Stimulated activated CD8-positive, alpha-beta memory T cell treated with anti-CD3 and anti-CD28 coated beads, Interleukin-12 subunit alpha, Interleukin-12 subunit beta, amount 100 ng/mL, for 4 hours (primary cell): ENCODE measurements at regions not wholly inside any gene's neighbourhood (a gene's known extent, or its start where the extent isn't known, plus 50 kb on each side); places are given as distances from the start of the nearest gene placed in this dataset.

Experiments used
- DNase-seq: peaks from one replicate; pipeline ENCODE4 v3.0.0-alpha.2; 2020; ENCODE audit warnings: low read depth

DNA sequence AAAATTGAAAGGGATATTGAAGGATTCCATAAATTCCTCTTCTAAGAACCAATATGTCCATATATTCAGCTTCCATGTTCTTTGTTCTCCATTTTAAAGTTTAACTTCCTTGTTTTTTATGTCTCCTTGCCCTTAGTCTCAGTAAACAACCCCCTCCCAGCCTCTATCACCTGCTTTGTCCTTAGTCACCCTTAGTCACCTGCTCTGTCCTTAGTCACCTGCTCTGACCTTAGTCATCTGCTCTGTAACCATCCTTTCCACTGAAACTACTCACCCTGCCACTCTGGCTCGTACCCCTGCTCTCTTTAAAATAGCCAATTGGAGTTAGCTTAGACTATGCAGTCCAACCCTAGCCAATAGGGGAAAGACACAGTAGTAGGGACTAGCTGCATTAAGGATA, 136.2 kb upstream of the TMEM106B start:
- DNase-seq = no peak

DNA sequence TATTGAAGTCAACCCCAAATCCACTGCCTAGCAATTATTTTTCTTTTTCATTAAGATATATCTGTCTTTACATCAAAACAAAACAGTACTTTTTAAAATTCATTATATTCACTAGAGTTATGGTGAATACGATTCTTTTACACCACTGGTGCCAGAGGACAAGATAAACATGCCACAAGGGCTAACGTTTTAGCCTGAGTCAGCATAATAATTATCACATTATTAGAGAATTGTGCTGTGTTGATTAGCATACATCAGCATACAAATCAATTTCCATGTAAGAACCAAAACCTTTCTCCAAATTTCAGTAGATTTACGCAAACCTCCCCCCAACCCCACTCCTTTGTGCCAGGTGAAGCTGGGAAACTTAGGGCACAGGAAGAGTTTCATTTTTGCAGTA, 131.1 kb upstream of the TMEM106B start:
- DNase-seq = no peak

DNA sequence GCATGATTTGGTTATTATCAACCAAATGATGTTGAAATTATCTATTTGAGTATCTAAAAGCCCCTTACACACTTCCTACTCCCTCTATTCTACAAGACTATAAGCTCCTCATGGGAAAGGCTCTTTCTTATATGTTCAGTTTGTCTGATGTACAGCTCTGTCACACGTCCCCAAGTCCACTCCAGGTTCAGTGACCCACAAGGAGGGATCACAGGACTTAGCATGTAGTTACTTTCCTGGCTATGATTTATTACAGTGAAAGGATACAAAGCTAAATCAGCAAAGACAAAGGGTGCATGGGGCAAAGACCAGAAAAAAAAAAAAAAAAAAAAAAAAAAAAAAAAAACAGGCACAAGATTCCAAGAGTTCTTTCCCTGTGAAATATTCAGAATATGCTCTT, 125.6 kb upstream of the TMEM106B start:
- DNase-seq = no peak

DNA sequence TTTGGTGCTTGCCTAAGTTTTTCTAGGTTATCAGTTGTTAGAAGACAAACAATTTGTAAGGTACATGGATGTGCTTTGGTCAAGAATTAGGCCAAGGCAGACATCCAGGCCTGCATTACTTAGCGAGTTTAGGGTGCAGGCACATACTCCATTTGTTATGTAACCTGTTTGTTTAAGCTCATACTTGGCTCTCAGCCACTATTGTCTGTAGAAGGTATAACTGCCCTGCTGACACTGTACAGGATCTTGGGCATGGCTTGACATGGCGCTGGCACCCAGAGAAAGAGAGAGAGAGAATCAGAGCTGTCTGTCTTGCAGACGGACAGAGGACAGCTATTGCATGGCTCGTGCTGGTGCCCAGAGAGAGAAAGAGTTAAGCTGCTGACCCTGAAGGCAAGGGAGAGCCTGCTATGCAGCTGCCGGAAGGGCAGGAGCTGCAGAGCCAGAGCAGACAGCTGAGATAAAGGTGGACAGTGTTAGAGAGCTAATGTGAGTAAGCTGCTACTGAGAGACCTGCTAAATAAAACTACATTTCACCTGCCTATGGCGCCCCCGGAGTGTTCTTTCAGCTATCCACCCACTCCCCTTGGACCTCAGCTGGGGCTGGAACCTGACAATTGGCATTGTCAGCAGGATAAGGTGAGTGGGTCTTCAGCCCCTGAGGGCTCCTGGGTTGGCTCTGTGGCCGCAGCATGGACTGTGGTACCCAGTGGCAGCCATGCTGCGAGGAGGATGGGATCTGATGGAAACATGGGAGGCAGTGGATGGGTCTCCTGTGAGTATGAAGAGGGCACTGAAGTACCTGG, 120.9 kb upstream of the TMEM106B start:
- DNase-seq = no peak

DNA sequence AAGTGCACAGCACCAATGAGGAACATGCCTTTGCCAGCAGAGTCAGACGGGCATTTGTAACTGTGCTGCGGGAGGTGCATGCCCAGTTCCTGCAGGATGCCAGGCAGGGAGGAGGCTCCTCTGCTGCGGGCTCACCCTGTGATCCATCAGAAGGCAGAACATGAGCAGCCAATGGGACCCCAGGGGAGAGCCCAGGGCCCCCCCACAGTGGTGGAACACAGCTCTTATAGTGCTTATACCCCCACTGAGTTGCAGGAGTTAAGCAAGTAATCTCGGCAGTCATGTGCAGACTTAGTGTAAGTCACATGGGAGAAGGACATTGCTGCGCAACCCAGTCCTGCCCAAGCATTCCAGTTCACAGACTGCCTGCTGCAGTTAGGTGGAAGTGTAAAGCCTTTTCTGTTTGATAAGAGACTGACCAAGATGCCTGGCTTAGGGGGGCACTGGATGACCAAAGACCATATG, 120.3 kb upstream of the TMEM106B start:
- DNase-seq = no peak

DNA sequence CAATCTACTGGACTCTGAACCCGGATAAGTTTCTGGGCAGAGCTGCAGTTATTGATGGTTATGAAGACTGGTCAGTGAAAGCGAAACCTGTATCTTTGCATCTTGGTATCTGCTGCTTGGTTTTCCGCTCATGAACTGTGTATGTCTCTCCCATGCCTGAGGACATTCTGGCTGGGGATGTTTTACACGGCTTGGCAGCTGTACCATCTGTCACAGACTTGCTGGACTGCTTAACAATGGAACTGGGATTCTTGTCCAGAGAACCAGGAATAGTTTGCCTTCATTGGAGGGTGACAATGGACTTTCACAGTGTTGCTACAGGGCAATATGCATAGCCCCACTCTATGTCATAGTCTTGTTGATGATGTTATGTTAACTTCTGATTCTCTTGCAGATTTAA, 119.9 kb upstream of the TMEM106B start:
- DNase-seq = no peak

DNA sequence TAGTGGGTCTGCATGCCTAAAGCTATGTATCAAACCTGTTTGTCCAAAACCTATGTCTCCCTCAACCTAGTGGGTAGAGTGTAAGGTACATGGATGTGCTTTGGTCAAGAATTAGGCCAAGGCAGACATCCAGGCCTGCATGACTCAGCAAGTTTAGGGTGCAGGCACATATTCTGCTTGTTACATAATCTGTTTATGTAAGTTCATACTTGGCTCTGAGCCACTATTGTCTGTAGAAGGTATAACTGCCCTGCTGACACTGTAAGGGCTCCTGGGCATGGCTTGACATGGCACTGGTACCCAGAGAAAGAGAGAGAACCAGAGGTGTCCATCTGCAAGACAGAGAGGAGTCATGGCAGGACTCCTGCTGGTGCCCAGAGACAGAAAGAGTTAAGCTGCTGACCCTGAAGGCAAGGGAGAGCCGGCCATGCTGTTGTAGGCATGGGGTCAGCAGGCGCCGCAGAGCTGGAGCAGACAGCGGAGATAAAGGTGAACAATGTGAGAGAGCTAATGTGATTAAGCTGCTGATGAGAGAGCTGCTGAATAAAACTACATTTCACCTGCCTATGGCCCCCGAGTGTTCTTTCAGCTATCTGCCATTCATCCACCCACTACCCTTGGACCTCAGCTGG, 118.5 kb upstream of the TMEM106B start:
- DNase-seq = no peak

DNA sequence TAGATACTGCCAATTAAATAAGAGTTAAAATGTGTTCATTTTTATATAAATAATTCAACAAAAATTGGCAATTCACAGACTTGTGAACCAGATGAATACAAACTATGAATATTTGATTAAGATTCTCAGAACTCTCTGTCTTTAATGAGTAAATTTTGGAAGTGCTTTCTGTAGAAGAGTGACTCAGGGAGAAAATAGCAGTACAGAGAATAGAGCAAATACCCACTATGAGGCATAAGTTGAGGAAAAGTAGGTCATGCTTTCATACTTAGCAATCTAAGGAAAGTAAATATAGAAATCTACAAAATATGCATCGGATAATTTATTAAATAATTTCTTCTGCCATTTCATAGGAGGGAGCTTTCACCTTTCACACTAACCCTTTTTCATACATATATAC, 117.7 kb upstream of the TMEM106B start:
- no peak for DNase-seq

DNA sequence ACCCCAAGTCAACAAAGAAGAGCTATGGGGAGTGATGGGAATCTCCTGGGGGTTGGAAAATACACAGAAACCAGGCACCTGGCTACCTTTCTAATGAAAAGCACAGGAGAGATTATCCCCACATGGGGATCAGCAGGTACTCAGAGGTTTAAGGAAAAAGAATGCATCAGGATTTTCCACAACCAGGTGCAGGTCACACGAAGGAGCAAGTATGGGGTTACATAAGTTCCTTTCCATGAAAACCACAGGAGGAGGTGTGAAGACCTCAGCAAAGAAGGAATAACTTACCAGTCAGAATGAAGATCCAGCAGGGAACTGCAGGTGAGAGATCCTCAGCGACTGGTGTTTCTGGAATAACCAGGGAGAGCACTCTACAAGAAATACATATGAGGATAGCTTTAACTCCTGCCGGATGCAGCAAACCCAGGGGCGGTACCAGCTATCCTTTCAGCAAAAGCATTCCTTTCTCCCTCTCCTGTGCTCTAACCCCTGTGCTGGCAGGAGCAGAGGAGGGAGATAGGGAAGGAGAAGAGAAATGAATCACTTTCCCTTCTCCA, 116.7 kb upstream of the TMEM106B start:
- DNase-seq = no peak

DNA sequence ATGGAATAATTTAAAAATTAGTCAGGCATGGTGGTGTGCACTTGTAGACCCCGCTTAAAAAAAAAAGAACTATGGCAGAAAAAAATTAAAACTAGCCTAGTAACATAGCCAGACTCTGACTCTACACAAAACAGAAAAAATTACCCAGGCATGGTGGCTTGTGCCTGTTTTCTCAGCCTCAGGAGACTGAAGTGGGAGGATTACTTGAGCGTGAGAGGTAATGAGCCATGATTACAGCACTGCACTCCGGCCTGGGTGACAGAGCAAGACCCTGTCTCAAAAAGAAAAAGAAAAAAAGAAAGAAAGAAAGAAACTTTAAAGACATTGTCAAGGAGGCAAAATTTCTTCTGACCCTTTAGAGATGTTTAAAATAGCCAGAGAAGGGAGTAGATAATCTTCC, 109.0 kb upstream of the TMEM106B start:
- DNase-seq = no peak

DNA sequence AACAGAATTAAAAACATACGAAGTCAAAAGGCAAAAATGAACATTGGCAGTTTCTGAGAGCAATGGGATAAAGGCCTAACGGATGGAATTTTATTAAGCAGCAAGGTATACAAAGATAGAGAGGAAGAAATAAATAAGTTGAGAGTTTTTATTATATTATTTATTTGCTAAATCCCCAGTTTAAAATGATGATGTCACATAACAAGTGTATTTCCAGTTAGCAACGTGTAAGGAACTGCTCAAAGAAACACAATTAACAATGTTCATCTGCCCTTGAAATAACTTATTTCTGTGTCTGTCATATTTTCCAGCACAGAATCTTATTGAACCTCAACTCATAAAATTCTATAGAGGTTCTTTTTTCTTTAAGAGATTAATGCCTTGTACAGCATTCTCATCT, 108.6 kb upstream of the TMEM106B start:
- no peak for DNase-seq

DNA sequence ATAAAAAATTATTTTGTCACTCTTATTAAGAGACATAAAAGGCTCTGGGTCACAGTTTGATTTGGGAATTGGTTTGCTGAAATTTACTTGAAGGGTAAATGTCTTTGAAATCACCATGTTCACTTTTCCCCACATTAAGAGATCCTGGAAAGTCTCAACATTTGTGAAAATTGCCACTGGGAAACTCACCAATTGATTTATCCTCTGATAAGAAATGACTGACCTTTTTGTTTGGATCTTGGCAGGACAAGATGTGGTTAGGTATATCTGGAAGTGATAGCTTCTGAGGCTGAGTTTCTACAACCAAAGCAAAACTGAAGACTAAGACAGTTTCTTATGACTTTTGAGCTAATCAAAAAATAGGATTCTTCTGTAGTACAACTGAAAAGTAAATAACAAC, 107.1 kb upstream of the TMEM106B start:
- no peak for DNase-seq

DNA sequence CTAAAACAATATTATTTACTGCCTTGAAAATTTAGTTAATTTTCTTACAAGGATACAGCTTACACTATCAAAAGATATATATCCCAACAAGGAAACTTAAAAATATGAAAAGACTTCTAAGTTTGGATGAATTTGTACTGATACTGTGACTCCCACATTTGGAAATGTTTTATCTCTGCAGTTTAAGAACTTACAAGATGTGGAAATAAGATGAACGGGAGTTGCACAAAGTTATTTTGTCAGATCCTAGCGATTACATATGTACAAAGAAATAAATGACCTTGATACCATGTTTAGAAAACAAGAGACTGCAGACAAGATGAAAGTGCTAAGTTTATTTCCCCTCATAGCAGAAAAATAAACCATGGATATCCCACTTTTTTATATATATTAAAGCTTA, 103.7 kb upstream of the TMEM106B start:
- DNase-seq = no peak

DNA sequence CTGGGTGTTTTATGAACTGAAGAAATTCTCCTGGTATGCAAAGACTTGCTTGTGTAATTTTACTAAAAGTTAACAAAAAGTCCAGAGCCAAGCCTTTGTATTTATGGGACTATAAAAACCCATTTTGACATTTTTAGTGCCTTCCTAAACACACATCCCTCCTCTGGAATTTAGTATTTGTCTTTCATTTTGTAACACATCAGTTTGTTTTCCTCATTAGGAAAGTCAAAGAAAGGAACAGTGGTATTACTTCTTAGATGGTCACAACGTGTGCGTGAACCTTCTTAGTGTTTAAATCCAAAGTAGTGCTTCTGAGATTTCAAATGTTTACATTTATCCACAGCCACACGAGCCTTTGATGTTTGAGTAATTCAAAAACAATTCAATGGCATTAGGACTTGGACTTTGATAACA, 103.2 kb upstream of the TMEM106B start:
- no peak for DNase-seq

DNA sequence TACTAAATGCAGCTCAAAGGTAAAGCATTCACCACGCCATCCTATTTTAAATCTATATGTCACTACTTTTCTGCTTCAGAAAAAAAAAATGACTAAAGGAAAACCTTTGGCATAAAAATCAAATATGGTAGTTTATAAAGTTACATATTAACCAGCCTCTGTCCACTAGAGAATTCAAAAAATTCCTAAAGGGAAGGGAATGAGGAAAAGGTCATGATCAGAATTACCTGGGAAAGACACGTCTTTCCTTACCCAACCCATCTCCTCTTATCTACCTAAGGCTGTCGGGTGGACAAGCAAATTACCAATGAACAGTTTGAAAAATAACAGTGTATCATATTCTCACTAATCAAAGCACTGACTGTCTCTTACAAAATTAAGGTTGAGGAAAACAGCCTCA, 100.7 kb upstream of the TMEM106B start:
- no peak for DNase-seq

DNA sequence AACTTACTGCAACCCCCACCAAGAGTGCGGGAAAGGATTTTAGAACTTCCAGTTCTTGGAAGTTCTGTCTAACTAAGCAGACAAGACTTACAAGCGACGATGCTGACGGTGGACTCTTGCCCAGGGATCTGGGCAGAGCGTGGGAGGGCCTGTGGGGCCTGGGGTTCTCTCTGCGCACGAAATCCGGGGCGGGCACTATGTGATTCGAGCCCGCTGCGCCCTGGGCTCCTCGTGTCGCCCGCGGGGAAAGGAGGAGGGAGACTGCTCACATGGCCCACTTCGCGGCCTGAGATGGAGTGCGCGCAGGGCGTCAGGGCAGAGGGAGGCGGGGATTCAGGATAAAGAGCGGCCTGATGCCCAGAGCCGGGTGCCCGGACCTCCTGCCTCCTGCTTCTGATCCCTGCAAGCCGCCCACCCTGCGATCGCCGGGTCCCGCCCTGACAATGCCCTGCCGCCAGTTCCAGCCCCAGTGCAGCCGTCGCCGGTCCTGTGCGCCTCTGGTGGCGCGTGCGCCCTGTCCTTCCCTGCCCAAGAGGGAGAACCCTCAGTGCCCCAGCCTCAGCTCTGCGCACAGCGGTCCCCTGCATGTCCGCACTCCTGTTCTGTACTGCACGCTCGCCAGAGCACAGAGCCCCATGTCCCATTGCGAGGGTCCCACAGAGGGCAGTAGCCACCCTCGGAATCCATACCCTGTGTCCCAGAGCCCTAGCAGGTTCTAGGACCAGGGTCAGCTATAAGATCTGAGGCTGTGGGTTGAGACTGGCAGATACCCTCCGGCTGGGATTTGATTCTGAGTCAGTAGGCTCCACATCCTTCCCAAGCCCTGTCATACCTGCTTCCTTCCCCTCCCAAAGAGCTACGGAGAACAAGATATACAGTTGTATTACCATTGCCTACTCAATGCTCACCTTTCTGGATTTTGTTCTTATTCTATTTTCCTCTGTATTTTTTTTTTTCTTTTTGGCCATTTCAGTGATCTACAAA, 99.4 kb upstream of the TMEM106B start:
- DNase-seq = no peak

DNA sequence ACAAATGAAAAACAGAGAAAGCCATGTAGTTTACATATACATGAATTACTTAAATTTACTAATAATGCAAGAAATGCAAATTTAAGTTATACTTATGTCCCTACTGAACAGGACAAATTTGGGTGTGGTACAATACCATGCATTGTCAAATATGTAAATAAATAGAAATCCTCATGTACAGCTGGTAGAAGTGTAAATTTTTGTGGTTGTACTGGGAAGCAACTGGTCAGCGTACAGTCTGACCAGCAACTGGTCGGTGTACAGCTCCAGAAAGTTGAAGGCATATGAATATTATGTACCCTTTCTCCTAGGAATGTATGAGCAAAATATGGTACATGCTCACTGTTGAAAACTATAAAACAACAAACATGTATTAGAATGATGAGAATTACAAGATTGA, 93.9 kb upstream of the TMEM106B start:
- DNase-seq = no peak

DNA sequence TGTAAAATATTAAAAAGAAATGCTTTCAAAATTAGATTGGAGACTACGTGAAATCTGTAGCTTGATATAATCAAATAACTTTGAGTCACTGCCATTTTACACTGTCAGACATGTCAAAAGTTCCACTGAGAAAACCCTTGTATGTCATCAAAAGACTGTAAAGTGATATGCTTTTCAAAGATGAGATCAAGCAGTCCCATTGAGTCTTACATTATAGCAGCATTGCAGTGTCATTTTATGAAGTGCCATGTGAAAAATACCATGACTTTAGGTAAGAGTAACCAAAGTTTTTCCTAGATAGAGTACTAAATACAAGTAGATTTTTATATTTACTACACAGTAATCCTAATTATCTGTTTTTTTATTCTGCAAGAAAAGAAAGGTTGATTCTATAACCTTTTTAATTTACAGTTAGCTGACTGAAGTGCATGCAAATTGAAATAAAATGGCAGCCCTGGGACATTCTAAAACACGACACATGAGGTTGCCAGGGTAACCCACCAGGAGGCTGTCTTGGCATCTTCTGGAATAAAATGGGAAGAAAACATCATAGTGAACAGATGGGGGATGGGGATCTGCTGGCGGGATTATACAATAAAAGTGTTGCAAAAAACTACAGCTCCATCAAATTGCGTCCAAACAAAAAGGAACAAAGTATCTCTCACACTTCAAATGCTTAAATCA, 91.3 kb upstream of the TMEM106B start:
- DNase-seq = no peak

DNA sequence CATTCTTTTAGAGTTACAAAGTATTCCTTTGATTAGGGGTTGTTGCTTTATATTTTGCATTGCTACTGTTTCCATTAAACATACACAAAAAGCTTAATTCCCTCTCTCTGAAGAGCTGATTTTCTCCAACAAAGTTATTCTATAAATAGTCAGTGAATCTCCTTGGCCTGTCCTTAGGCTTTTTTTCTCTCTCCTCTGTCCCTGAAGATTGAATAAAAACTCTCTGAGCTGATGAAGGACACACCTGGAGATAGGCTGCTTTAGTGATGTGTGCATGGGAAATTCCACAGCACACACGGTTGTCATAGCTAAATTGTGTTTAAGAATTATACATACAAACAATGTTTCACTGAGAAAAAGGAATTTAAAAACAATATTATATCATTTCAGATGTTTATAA, 90.5 kb upstream of the TMEM106B start:
- DNase-seq = no peak

DNA sequence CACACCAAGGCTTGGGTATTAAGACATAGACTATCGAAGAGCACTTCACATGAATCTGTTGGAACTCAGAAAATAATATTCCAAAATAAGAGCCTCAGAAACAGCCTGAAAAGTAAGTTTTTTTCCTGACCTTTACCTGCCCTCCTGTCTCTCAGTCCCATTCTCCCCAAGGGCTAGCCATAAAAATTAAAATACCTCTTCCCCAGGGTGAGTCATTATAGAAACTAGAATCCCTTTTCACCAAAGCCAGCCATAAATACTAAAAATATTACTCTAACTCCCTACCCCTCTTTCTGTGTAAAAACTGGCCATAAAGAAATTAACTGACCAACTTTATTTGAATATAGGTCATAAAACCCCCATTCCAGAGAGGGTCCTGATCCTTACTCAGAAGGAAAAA, 87.9 kb upstream of the TMEM106B start:
- DNase-seq = no peak

DNA sequence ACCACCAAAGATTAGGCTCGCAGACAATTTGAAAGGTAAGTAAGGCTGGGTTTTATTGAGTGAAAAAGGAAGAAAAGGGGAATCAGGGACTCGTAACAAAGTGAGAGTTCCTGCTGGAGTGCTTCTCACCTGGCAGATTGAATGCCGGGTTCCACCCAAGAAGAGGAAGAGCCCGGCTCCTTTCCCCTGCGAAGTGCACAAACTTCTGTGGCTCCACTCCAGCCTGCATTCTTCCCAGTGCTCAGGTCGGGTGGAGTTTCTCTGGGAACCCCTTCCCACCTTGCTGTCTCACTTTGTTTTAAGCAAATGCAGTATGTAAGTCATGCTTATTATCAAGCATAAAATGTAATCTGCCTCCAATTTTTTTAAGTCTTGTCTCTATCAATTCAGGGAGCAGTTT, 87.1 kb upstream of the TMEM106B start:
- no peak for DNase-seq

DNA sequence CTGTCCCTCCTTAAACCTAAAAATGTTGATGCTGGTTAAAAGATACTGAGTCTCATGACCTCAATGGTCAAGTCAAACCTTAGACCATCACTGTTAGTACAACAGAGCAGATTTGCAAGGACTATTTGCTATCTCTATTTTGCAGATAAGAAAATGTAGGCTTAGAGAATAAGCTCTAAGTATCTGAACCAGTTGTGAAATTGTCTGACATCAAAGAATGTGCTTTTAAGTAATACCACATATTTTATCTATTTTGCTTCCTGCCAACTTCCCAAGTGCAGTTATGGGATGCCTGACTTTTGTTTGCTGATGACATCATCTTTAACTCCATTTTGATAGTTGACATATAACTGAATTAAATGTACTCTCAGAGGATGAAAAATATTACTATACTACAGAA, 83.6 kb upstream of the TMEM106B start:
- no peak for DNase-seq
